GM18507 (cell line): ENCODE measurements at regions not wholly inside any gene's neighbourhood (a gene's known extent, or its start where the extent isn't known, plus 50 kb on each side); places are given as distances from the start of the nearest gene placed in this dataset.

Source experiments
- DNase-seq: peaks from one replicate; pipeline ENCODE4 v3.0.0; 2011; ENCODE audit warnings: low read depth; ENCODE audit not compliant: insufficient read length; ENCODE audit errors: extremely low spot score
- FAIRE-seq: peaks from 2 replicates; lab custom pipeline; 2011; peaks lifted over from hg19 to GRCh38; lab: Jason Lieb, UNC

DNA sequence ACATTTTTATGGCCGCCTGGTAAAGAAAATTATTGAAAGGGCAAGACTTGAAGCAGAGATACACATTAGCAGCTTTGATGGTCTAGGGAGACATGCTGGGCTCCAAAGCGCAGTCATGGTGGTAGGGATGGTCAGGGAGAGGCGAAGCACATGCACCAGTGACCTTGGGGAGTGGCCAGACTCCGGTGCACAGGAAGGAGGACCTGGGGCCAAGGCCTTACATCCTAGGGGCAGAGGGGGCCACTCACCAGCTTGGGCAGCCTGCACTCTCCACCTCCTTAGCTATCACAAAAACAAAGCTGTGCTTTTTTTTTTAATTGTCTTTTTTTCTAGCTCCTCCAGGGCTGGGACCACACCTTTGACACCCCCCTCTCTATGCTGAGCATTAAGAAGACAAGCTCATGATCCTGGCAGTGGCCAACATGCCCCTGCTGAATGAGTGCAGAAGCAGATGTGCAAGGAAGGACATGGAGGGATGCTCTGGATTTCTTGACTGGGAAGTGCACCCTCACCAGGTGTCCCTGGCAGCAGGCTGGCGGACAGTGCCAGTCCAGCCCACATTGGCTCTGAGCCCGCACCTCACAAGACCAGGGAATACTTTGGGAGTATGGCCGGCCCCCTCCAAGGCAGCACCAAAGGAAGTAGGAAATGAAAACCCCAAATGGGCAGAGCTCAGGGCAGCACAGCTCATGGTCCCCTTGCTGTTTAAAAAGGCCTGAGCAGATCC, 619.9 kb downstream of the TBC1D22A start:
- DNase-seq (no peak), FAIRE-seq (no peak)

DNA sequence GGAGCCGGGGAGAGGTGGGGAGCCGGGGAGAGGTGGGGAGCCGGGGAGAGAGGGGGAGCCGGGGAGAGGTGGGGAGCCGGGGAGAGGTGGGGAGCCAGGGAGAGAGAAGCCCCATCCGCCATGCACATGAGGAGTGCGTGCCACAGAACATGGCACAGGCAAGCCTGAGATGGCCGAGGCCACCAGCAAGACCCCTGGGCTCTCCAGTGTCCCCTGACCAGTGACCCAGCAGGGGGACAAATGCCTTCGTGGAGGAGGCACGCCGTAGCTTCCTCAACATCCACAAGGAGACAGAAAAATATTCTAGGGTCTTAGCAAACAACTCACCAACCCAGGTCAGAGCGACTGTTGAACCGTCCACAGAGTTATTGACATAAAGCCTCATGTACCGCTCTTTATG, 618.8 kb downstream of the TBC1D22A start:
- no peak for DNase-seq
- FAIRE-seq: no peak

DNA sequence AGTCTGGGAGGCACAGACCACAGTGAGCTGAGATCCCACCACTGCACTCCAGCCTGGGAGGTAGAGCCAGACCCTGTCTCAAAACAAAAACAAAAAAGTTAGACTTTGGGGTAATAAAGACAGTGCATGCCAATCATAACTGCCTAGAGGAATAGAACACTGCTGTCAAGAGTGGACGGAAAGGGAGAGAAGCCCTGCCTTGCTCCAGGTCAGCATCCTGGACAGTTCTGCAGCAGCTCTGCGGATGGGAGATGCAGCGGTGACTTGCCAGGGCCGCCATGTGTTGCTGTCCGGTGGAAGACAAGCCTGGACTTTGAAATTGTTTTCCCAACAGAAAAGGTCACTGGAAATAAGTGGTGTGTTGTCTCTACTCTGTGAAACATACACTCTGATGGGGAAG, 618.2 kb downstream of the TBC1D22A start:
- no peak for DNase-seq
- no peak for FAIRE-seq

DNA sequence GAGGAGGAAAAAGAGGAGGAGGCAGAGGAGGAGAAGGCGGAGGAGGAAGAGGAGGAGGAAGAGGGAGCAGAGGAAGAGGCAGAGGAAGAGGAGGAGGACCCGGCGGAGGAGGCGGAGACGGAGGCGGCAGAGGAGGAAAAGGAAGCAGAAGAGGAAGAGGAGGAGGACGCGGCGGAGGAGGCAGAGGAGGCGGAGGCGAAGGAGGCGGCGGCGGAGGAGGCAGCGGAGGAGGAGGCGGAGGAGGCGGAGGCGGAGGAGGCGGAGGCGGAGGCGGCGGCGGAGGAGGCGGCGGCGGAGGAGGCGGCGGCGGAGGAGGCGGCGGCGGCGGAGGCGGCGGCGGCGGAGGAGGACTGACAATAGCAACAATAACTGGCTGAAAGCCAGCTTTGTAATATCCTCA, 616.6 kb downstream of the TBC1D22A start:
- DNase-seq (no peak), FAIRE-seq (no peak)

DNA sequence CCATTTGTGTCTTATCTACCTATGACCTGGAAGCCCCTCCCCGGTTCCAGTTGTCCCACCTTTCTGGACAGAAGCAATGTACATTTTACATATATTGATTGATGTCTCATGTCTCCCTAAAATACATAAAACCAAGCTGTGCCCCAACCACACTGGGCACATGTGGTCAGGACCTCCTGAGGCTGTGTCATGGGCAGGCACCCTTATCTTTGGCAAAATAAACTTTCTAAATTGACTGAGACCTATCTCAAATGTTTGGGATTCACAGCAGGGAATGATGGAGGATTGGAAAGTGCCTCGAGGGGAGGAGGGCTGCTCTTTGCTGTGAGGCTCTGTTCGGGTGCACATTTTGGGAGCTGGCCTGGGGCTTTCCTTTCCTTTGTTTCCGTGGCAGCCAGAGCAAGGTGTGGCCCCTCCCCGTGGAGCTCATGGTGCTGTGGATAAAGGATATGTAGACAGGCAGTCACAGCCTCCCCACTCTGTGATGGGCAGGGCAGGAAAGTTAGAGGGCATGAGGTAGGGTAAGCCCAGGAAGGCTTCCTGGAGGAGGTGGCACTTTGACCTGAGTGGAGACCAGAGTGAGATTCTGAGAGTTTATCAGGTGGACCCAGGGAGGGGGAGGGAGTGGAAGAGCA, 615.6 kb downstream of the TBC1D22A start:
- FAIRE-seq: no peak
- no peak for DNase-seq

DNA sequence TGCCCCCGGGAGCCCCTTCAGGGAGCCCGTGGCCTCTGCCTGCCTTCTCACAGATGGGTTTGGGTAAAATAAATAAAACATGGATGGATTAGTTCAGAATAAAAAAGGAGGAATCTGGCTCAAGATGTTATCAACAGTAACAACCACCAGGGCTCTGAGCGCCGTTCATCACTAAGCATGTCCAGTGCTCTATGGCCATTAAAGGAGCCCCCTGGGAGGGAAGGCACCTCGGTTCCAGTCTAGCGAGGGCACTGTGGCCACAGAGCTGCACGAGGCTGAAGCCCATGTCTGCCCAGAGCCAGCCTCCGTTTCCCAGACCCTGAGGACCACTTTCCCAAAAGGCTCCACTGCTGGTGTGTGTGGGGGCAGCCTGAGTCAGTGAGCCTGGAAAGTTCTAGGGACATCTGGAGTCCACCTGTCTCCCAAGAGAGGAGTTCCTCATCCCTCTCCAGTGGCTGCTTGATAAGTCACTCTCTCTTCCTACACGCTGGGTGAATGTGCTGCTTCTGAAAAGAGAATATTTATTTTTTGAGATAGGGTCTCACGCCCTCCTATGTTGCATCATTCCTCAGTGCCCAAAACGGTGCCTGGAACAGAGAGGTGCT, 614.6 kb downstream of the TBC1D22A start:
- FAIRE-seq: no peak
- no peak for DNase-seq

DNA sequence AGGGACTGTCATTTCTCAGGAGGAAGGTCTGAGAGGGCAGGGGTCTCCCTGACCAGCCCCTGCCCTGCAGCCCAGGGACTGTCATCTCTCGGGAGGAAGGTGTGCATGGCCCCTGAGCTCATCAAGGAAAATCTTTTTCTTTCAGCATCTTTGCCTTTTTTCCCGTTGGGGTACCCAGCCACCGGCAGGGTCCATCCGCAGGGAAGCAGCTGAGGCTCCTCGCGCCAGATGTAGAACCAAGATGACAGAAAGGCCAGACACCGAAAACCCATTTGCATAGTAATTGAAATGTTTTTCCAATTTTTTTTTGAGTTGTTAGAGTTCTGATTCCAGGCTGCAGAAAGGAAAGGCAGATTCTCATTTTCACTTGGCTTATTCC, 613.9 kb downstream of the TBC1D22A start:
- no peak for FAIRE-seq

DNA sequence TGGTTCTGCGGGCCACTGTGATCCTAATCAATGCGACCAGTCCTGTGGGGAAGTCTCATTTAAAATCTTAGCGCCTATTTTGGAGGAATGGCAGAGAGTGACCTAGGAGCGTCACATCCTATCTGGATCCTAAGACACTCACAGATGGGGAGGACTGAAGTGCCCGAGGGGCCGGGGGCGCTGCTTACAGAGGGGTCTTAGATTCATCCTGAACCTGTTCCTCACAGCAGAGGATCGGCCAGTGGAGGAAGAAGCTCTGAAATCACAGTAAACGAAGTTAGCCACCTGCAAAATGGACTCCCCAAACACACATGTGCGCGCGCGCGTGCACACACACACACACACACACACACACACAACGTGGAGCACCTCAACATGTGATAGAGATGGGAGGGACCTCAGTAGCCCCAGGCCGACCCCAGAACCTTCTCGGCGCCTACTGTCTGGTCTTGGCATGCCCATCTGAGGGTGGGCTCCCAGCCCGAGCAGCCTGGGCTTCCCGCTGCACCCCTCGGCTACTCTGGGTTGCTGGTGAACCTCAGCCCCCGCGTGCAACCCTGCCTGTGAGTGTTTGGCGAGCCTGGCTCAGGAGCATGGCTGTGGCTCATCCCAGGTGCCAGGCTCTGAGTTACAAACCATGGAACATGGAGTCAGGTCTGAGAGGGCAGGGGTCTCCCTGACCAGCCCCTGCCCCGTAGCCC, 613.3 kb downstream of the TBC1D22A start:
- no peak for FAIRE-seq
- no peak for DNase-seq

More for the DNA sequence above, 613.9 kb downstream of the TBC1D22A start:
- no peak for DNase-seq

DNA sequence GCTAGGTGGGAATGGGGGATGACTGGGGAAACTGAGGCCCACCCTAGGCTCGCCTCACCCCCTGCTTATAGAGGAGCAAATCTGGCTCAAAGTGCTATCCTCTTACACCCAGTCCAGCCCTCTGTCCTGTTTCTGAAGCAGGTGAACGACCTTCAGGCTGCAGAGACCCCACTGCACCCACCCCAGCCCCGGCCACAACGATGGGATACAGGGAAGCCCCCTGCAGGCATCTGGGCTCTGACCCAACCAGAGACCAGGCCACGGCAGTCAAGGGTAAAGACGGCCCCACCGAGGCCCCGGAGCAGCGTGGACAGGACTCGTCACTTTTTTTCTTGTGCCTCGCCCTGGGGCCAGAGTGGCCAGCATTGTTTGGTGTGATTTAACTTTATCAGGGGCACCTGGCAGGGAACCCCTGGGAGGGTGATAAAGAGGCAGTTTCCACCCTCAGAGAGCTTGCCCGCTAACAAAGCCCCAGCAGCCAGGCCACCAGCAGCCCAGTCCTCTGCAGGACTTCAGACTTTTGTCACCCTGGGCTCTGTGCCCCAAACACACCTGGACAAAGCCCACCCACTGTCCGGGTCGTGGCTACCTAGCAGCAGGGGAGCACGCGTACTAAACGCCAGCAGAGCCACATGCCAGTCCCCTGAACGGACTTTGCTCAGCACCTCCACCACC, 612.6 kb downstream of the TBC1D22A start:
- FAIRE-seq (no peak), DNase-seq (no peak)

DNA sequence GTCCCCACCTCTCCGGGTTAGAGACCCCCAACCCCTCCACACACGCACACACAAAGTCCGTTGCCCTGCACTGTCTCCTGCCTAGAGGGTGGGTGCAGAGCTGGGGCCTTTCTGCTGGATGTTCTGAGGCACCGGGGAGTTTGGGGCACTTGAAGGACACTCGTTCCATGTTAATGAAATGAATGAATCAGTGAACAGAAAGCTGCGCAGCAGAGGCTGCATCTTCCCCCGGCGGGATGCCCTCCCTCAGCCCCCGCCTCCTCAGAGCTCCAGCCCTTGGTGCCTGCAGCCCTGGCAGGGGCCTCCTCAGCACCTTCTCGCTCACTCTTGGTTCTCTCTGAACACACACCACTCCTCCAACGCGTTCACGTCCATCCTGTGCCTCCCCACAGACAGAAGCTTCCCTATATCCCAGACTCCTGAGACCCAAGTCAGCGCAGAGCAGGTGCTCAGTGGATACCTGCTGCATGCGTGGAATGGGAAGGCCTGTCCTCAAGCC, 611.9 kb downstream of the TBC1D22A start:
- no peak for DNase-seq
- FAIRE-seq: no peak

DNA sequence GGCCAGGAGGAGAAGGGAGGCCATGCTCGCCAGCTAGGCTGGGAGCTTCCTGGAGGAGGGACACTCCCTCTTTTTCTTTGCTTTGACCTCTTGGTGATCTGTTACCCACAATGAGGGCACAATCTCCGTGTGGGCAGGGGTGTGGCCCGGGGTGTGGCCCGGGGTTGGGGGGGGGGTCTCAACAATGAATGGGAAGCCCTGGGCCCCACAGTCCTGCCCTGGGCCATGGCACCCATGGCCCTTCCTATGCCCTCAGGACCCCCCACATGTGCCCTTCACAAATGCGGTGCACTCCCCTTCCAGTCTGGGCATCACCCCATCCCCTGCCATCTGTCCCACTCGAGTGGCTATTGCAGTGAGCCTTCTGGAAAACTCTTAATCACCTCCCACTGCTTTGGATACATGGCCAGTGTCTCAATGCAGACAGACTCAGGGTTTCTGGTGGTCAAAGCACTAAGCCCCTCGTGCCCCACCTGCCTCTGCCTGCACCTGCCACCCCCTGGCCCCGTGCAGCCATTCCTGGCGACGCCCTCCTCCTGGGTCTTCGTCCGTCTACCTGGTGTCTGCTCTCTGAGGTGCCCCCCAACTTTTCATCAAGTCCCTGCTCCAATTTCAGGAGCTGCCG, 611.3 kb downstream of the TBC1D22A start:
- DNase-seq (no peak), FAIRE-seq (no peak)

DNA sequence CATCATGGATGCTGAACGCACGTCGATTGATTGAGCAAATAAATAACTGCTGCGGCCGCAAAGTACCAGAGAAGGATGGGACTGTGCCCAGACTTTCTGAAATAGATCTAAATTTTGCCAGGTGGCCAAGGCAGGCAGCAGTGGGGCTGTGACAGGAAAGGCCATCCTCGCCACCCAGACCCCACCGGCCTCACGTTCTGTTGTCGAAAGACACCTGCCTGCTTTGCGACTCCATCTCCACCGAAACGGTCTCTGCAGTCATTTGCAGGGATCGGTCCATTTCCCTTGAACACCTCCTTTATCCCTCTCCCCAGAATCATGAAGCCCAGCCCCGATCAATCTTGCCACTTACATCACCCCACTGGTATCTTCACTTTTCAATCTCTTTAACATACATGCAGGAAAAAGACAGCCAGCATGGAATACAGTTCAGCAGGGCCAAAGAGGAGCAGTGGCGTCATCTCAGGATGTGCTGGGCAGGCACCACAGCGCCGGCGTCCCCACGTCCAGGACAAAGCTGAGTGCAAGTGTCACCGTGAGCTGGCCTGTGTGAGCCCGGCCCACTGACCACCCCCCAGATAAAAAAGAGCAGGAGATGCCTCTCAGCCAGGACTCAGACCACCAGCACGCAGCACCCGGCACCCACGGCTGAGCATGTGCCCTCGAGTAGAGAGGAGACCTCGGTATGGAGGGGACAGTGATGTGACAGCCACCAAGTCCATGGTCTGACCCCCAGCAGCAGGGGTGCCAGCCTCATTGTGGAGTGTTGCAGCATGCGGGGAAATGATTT, 610.3 kb downstream of the TBC1D22A start:
- no peak for FAIRE-seq
- no peak for DNase-seq

DNA sequence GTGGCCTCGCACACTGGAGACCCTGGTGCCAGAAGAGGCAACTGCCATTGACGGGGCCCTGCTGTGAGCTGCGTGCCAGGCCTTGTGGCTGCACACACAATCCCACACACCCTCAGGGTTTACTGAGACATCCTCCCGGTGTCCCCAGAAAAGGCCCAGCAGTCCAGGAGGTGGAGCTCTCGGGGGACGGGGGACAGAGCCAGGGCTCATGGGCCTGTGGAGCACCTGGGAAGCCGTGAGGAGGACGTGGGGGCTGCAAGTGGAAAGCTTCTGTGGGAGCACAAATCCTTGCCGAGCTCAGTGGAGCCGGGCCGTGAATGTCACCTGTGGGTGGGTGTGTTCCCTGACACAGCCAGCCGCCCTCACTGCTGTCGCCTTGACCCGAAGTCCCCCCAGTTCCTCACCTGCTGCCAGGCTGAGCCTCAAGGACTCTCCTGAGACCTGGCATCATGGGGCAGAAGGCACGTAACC, 609.7 kb downstream of the TBC1D22A start:
- FAIRE-seq: no peak
- DNase-seq: no peak

DNA sequence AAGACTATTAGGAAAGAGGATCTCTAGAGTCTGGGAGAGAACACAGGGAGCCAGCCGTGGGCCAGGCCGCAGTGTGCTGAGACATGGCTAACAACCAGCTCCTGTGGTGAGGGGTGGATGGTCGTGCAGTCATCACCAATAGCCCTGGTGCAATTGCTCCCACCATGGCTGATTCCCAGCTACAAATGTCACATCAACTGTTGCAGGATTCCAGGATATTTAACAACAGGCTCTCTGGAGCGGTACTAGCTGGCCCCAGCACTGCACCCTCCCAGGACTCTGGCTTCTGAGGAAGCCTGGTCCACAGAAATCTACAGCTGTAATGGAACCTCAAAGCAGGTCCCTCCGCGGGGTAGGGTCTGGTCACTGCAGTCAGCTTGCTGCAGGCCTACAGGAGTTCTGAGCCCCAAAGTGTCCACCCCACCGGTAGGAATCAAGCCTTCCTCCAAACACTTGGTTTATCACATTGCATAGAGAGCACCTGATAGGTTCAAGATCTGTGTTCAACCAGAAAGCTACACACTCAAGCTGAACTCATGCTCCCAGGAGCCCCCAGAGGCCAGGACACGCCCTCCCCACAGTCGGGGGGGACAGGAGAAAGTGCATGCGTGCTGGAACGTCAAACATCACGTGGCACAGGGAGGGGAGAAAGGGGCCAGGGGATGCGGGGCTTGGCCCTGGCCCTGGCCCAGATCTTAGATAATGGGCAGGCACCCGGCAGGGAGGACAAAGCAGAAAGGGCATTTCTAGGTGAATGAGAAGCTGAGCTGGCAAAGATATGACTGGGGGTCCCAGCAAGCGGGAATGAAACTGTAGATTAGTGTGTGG, 609.0 kb downstream of the TBC1D22A start:
- FAIRE-seq (no peak), DNase-seq (no peak)

DNA sequence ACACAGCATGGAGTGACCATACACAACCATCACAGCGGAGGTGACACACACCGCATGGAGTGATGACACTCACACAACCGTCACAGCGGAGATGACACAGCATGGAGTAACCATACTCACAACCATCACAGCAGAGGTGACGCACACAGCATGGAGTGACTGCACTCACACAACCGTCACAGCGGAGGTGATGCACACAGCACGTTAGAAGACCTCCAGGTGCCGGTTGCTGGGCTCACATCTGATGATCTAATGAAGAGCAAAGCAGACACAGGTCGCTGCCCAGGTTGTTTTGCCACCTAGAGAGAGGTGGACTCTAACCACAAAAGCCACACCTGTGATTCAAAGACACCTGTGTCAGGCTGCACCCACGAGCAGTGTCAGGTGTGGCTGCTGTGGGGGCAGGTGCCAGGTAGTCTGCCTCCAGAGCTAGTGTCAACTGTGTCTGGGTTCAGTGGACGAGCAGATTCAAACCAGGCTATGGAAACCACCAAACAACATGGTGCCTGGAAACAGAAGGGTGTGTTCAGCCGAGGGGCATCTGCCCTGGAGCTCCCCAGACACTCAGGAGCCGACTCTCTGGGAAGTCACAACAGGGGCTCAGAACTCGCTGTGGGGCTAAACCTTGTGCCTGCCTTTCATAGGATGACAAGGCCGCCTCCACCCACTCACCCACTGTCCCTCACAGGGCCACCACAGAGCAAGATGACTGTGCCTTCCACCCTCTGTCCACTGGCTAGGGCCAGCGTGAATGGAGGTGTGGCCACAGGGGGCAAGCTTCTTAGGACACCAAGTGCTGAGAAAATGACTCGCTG, 608.2 kb downstream of the TBC1D22A start:
- no peak for DNase-seq
- no peak for FAIRE-seq

DNA sequence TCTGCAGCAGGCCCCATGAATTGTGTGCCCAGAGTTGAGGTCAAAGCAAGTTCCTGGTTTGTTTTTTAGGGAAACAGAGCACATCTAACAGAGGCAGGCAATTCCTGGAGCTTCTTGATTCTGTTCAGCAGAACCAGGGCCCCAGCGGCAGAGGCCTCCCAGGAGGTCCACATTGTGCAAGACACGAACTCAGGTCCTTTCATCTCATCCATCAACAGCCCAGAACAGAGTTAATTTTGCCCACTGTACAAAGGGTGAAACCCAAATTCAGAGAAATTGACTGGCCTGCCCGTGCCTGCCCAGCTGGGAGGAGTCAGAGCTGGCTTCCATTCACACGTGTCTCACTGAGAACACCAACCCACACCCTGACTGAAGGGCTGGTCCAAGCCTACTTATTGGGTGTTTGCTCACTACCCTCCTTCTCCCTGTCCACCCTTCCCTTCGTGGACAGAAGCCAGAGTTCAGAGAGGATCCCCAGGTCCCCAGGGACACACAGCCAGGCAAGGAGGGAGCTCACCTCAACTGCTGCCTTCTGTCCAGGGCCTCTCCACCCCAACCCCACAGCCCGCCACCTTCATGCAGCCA, 607.1 kb downstream of the TBC1D22A start:
- no peak for DNase-seq
- no peak for FAIRE-seq

DNA sequence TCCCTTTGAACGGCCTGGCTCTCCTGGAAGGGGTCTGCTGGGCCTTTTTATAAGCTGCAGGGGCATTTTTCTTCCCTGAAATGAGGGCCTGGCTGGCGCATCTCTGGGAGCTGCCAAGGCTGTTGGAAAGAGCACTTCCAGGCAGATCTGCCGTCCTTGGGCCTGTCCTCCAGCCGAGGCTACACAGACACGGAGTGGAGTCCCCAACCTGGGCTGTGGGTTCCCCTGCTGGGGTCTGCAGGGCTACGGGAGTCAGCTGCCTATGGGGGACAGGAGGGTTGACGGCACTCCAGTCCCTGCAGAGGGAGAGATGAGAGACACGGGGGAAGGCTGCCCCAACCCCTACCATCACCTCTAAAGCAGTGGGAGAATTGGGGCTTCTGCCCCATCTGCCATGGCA, 606.6 kb downstream of the TBC1D22A start:
- DNase-seq (no peak), FAIRE-seq (no peak)
